Natural killer cell treated with Interleukin-12 subunit alpha and Interleukin-12 subunit beta and Interleukin-15 and Interleukin-18, amount 100 ng/mL, for 72 hours (primary cell): ENCODE measurements at regions not wholly inside any gene's neighbourhood (a gene's known extent, or its start where the extent isn't known, plus 50 kb on each side); places are given as distances from the start of the nearest gene placed in this dataset.

Experiments used
- ATAC-seq, 2 donors: fragments of 150-1000 bp; cut with Tn5 transposase in 1 of 2; sonication (Bioruptor Pico), chemical (Tn5 transposase) in 1 of 2; 2 replicates each; pipeline ENCODE4 v1.10.0; 2021
- DNase-seq: peaks from one replicate; pipeline ENCODE4 v3.0.0; 2022; ENCODE audit warnings: low spot score
- H3K27ac Mint-ChIP-seq, 2 donors: 1 replicate in 1 of 2; 2 replicates in 1 of 2; pipeline ENCODE4 v1.8.0; 2022; ENCODE audit warnings: mixed read lengths in 2 of 2, mild to moderate bottlenecking in 1 of 2, moderate library complexity in 1 of 2
- H3K27me3 Mint-ChIP-seq, 2 donors: 1 replicate in 1 of 2; 2 replicates in 1 of 2; pipeline ENCODE4 v1.8.0; 2022; ENCODE audit warnings: mixed read lengths in 2 of 2
- H3K36me3 Mint-ChIP-seq: one replicate; pipeline ENCODE4 v1.8.0; 2022; ENCODE audit warnings: mixed read lengths
- H3K4me1 Mint-ChIP-seq, 2 donors: 1 replicate in 1 of 2; 2 replicates in 1 of 2; pipeline ENCODE4 v1.8.0; 2022; ENCODE audit warnings: low read depth in 2 of 2, mixed read lengths in 2 of 2, mild to moderate bottlenecking in 1 of 2
- H3K4me3 Mint-ChIP-seq: one replicate; pipeline ENCODE4 v1.8.0; 2022; ENCODE audit warnings: mixed read lengths
- H3K9me3 Mint-ChIP-seq: 2 replicates; pipeline ENCODE4 v1.8.0; 2022; ENCODE audit warnings: mixed read lengths

- no peaks in the 10 kb centered on the region for H3K36me3 Mint-ChIP-seq
- no peaks in the 10 kb centered on the region for H3K4me1 Mint-ChIP-seq
- peaks cover 13% of the 10 kb centered on the region for H3K9me3 Mint-ChIP-seq
- no peak overlapping the region for H3K4me3 Mint-ChIP-seq
- ATAC-seq (no peak), DNase-seq (no peak)
- H3K27ac Mint-ChIP-seq = no peak overlapping the region
- H3K27me3 Mint-ChIP-seq = no peaks in the 10 kb centered on the region
Measured at GRCh38 chr4:35757836-35758235, 486.5 kb downstream of the ARAP2 start.

- Mint-ChIP-seq H3K27me3 (no peaks in the 10 kb centered on the region), H3K36me3 (no peaks in the 10 kb centered on the region), H3K9me3 (peaks cover 8% of the 10 kb centered on the region), H3K4me1 (no peaks in the 10 kb centered on the region), H3K27ac (no peak overlapping the region), H3K4me3 (no peak overlapping the region)
- no peak for ATAC-seq
- no peak for DNase-seq
Measured at GRCh38 chr4:35760807-35761206, 483.5 kb downstream of the ARAP2 start.

GRCh38 chr4:35771571-35771970, 472.7 kb downstream of the ARAP2 start:
- no peaks in the 10 kb centered on the region for H3K4me1 Mint-ChIP-seq
- H3K27ac Mint-ChIP-seq = no peak overlapping the region
- DNase-seq (no peak), ATAC-seq (no peak)
- no peak overlapping the region for H3K4me3 Mint-ChIP-seq
- H3K9me3 Mint-ChIP-seq = no peaks in the 10 kb centered on the region
- no peaks in the 10 kb centered on the region for H3K27me3 Mint-ChIP-seq
- no peaks in the 10 kb centered on the region for H3K36me3 Mint-ChIP-seq

GRCh38 chr4:35772291-35772690, 472.0 kb downstream of the ARAP2 start:
- H3K9me3 Mint-ChIP-seq = no peaks in the 10 kb centered on the region
- no peak for ATAC-seq

GRCh38 chr4:35789899-35790574, 454.3 kb downstream of the ARAP2 start:
- DNase-seq (no peak), ATAC-seq (no peak)
- Mint-ChIP-seq H3K27me3 (peaks cover 0 to 2% of the 10 kb centered on the region in 2 donors), H3K4me1 (no peaks in the 10 kb centered on the region), H3K4me3 (no peak overlapping the region), H3K9me3 (peaks cover 4% of the 10 kb centered on the region), H3K27ac (no peak overlapping the region), H3K36me3 (no peaks in the 10 kb centered on the region)

More at GRCh38 chr4:35772291-35772690, 472.0 kb downstream of the ARAP2 start:
- no peaks in the 10 kb centered on the region for H3K27me3 Mint-ChIP-seq
- no peaks in the 10 kb centered on the region for H3K36me3 Mint-ChIP-seq
- DNase-seq = no peak
- no peak overlapping the region for H3K4me3 Mint-ChIP-seq
- no peak overlapping the region for H3K27ac Mint-ChIP-seq
- H3K4me1 Mint-ChIP-seq = no peaks in the 10 kb centered on the region

GRCh38 chr4:35793045-35793722, 451.1 kb downstream of the ARAP2 start:
- no peaks in the 10 kb centered on the region for H3K36me3 Mint-ChIP-seq
- H3K27me3 Mint-ChIP-seq = no peaks in the 10 kb centered on the region
- no peak overlapping the region for H3K4me3 Mint-ChIP-seq
- peaks cover 7% of the 10 kb centered on the region for H3K9me3 Mint-ChIP-seq
- ATAC-seq (no peak), DNase-seq (no peak)
- H3K4me1 Mint-ChIP-seq = no peaks in the 10 kb centered on the region
- H3K27ac Mint-ChIP-seq = no peak overlapping the region

GRCh38 chr4:35793766-35794165, 450.5 kb downstream of the ARAP2 start:
- ATAC-seq (no peak), DNase-seq (no peak)
- H3K4me1 Mint-ChIP-seq = no peaks in the 10 kb centered on the region
- H3K27ac Mint-ChIP-seq = no peak overlapping the region
- H3K9me3 Mint-ChIP-seq = peaks cover 7% of the 10 kb centered on the region
- H3K27me3 Mint-ChIP-seq = no peaks in the 10 kb centered on the region
- no peak overlapping the region for H3K4me3 Mint-ChIP-seq
- no peaks in the 10 kb centered on the region for H3K36me3 Mint-ChIP-seq

- DNase-seq (no peak), ATAC-seq (no peak)
- H3K27me3 Mint-ChIP-seq = no peaks in the 10 kb centered on the region
- no peaks in the 10 kb centered on the region for H3K36me3 Mint-ChIP-seq
- peaks cover 3% of the 10 kb centered on the region for H3K9me3 Mint-ChIP-seq
- no peak overlapping the region for H3K4me3 Mint-ChIP-seq
- H3K4me1 Mint-ChIP-seq = peaks cover 0 to 9% of the 10 kb centered on the region in 2 donors
- H3K27ac Mint-ChIP-seq = no peak overlapping the region
Measured at GRCh38 chr4:35800669-35801068, 443.6 kb downstream of the ARAP2 start.

- DNase-seq (no peak), ATAC-seq (no peak)
- H3K9me3 Mint-ChIP-seq = no peaks in the 10 kb centered on the region
- H3K4me3 Mint-ChIP-seq = no peak overlapping the region
- H3K27me3 Mint-ChIP-seq = no peaks in the 10 kb centered on the region
- H3K4me1 Mint-ChIP-seq = peaks cover 0 to 9% of the 10 kb centered on the region in 2 donors
- H3K36me3 Mint-ChIP-seq = no peaks in the 10 kb centered on the region
- no peak overlapping the region for H3K27ac Mint-ChIP-seq
Measured at GRCh38 chr4:35802644-35803043, 441.7 kb downstream of the ARAP2 start.

GRCh38 chr4:35818520-35818919, 425.8 kb downstream of the ARAP2 start:
- H3K9me3 Mint-ChIP-seq = peaks cover 5% of the 10 kb centered on the region
- no peak overlapping the region for H3K4me3 Mint-ChIP-seq
- no peaks in the 10 kb centered on the region for H3K27me3 Mint-ChIP-seq
- H3K4me1 Mint-ChIP-seq = no peaks in the 10 kb centered on the region
- DNase-seq (no peak), ATAC-seq (no peak)
- no peaks in the 10 kb centered on the region for H3K36me3 Mint-ChIP-seq
- H3K27ac Mint-ChIP-seq = no peak overlapping the region

GRCh38 chr4:35820003-35820402, 424.3 kb downstream of the ARAP2 start:
- no peak for ATAC-seq
- Mint-ChIP-seq H3K36me3 (no peaks in the 10 kb centered on the region), H3K4me3 (no peak overlapping the region), H3K9me3 (peaks cover 2% of the 10 kb centered on the region), H3K4me1 (no peaks in the 10 kb centered on the region), H3K27me3 (no peaks in the 10 kb centered on the region), H3K27ac (no peak overlapping the region)
- DNase-seq = no peak

- no peaks in the 10 kb centered on the region for H3K9me3 Mint-ChIP-seq
- no peaks in the 10 kb centered on the region for H3K27me3 Mint-ChIP-seq
- no peak for ATAC-seq
- no peaks in the 10 kb centered on the region for H3K36me3 Mint-ChIP-seq
- DNase-seq = no peak
- no peak overlapping the region for H3K27ac Mint-ChIP-seq
- no peaks in the 10 kb centered on the region for H3K4me1 Mint-ChIP-seq
- H3K4me3 Mint-ChIP-seq = no peak overlapping the region
Measured at GRCh38 chr4:35824231-35824630, 420.1 kb downstream of the ARAP2 start.

- H3K4me1 Mint-ChIP-seq = no peaks in the 10 kb centered on the region
- H3K4me3 Mint-ChIP-seq = no peak overlapping the region
- no peaks in the 10 kb centered on the region for H3K27me3 Mint-ChIP-seq
- H3K9me3 Mint-ChIP-seq = peaks cover 7% of the 10 kb centered on the region
- H3K27ac Mint-ChIP-seq = no peak overlapping the region
- no peaks in the 10 kb centered on the region for H3K36me3 Mint-ChIP-seq
- DNase-seq (no peak), ATAC-seq (no peak)
Measured at GRCh38 chr4:35835893-35836292, 408.4 kb downstream of the ARAP2 start.

GRCh38 chr4:35836596-35836995, 407.7 kb downstream of the ARAP2 start:
- no peak overlapping the region for H3K27ac Mint-ChIP-seq
- H3K27me3 Mint-ChIP-seq = no peaks in the 10 kb centered on the region
- H3K4me1 Mint-ChIP-seq = no peaks in the 10 kb centered on the region
- DNase-seq = no peak
- peaks cover 7% of the 10 kb centered on the region for H3K9me3 Mint-ChIP-seq
- H3K36me3 Mint-ChIP-seq = no peaks in the 10 kb centered on the region
- no peak overlapping the region for H3K4me3 Mint-ChIP-seq
- ATAC-seq = no peak
